ENCODE measurements at regions not wholly inside any gene's neighbourhood (a gene's known extent, or its start where the extent isn't known, plus 50 kb on each side); places are given as distances from the start of the nearest gene placed in this dataset.

- TF ChIP-seq POLR2A (IDR thresholded peaks at IDR 0.05): no peak
- TF ChIP-seq, protein P1, sequence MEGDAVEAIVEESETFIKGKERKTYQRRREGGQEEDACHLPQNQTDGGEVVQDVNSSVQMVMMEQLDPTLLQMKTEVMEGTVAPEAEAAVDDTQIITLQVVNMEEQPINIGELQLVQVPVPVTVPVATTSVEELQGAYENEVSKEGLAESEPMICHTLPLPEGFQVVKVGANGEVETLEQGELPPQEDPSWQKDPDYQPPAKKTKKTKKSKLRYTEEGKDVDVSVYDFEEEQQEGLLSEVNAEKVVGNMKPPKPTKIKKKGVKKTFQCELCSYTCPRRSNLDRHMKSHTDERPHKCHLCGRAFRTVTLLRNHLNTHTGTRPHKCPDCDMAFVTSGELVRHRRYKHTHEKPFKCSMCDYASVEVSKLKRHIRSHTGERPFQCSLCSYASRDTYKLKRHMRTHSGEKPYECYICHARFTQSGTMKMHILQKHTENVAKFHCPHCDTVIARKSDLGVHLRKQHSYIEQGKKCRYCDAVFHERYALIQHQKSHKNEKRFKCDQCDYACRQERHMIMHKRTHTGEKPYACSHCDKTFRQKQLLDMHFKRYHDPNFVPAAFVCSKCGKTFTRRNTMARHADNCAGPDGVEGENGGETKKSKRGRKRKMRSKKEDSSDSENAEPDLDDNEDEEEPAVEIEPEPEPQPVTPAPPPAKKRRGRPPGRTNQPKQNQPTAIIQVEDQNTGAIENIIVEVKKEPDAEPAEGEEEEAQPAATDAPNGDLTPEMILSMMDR (IDR thresholded peaks at IDR 0.05): no peak
Measured at GRCh38 chr6:91697010-91697695, 1110.3 kb upstream of the MAP3K7 start.
